SKM-1 (cell line): ENCODE measurements at regions not wholly inside any gene's neighbourhood (a gene's known extent, or its start where the extent isn't known, plus 50 kb on each side); places are given as distances from the start of the nearest gene placed in this dataset.
"Not testable (repeated sequence)": the region's sequence is repeated elsewhere in the genome, so short reads cannot be mapped to it uniquely, and the experiment has no call there.

ENCODE experiments used
- DNase-seq: peaks from one replicate; lab custom pipeline; 2025; ENCODE audit not compliant: unreplicated experiment; lab: John Stamatoyannopoulos, UW

DNA sequence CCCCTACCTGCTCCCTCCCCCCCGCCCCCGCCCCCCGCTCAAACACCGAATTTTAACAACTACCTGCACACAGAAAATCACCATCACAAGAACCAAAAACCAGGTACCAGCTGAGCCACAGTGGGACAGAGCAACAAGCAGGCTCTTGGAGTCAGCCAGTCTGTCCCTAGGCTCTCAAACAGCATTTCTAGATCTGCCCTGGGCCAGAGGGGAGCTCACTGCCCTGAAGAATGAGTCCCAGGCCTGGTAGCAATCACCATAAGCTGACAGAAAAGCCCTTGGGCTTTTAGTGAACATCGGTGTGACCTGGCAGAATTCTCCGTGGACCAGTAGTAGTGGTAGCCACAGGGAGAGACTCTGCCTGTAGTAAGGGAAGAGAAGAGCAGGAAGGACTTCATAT, 58.3 kb downstream of the C11orf87 start:
- no peak for DNase-seq

DNA sequence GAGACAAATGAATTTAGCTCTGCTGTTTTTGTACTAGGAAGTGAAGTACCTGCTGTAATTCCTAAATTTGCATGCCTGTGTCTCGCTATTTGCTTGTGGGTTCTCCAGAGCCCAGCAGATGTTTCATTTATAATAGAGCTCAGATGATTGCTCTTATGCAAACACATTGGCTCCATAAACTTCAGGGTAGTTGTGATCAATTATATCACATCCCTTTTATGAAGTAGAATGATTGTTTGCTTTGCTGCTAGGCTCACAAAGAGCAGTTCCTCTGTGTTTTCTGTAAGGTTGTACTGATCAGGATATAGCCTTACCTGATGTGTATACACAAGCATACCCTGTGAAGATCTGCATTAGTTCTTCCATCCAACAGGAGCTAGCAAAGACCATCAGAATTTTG, 64.1 kb downstream of the C11orf87 start:
- DNase-seq: no peak

DNA sequence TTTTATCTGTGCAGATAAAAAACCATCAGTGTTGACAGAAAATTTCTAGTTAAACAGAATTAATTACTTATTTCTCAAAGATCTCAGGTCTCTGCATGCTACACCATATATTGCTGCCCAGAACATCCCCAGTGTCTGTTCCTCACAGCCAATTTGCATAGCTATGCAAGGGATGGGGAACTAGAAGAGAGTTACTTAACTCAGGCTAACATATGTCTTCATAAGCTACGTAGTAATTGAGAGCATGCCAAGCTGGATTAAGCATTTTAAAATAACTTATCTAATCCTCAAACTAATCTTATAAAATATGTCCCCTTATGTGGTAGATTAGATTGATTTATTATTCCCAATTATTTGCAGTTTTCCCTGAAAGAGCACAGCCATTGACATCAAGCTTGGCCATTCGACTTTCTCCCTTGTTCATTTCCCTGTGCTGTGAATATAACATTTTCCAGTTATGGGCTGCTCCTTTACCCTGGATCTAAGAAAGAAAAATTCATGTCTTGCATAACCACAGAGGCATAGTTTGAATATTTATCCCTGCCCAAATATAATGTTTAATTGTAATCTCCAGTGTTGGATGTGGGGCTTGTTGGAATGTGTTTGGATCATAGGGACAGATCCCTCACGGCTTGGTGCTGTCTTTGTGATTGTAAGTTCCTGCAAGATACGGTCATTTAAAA, 69.1 kb downstream of the C11orf87 start:
- no peak for DNase-seq

DNA sequence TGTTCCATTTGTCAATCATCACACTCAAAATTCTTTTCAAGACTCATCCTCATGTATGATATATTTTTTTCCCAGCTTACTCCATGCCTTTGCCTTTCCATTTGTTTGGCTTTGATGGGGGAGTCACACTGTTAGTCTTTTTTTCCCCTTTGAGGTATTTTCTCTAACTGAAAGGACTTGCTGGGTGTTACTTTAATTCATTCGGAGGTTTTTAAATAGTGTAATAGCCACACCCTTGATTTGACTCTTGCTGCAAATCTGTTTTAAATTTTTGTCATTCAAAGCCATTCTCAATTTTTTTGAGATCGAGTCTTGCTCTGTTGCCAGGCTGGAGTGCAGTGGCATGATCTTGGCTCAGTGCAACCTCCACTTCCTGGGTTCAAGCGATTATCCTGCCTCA, 84.1 kb downstream of the C11orf87 start:
- no peak for DNase-seq

DNA sequence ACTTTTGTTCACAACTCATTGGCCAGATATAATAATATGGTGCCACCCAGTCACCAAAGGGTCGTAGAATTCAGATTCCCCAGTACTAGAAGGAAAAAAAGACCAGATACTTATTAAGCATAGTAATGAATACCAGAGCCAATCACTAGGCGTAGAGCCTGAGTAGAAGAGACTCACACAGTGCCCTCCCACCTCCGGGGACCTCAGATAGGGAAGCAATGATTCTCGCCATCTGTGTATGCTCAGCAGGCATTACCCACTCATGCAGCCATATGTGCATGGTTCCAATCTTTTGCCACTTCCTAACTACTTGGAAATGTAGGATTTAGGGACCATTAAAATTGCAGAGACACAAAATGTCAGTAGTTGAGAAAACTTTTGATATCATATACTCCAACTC, 85.3 kb downstream of the C11orf87 start:
- no peak for DNase-seq

DNA sequence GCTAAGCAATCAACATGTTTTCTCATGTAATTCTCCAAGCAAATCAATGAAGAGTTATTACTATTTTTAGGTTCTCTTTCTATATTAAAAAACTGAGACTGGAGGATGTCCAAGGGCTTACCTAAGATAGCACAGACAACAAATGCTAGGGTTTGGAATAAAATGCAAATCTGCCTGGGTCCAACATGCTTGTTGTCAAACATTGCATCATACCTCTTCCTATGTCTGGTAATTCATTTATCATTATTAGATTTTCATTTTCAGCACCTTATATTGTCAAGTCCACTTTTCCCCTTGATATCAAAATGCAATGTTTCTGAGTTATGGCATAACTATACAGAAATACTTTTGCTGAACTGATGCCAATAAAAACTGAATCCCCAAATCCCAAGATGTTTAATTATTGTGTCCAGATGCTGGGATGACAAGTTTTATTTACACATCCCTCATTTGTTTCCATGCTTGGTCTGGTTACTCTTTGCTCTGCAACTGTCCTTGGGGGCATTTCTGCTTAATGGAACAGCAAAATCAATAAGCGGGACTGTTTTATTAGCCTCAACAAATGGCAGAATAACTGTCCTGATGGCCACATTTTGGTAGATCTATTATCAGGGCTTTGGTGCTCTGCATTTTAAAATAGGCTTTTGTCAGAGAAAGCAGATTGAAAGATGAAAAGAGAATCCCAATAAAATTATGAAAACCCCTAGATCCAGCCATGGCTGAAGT, 86.0 kb downstream of the C11orf87 start:
- no peak for DNase-seq

DNA sequence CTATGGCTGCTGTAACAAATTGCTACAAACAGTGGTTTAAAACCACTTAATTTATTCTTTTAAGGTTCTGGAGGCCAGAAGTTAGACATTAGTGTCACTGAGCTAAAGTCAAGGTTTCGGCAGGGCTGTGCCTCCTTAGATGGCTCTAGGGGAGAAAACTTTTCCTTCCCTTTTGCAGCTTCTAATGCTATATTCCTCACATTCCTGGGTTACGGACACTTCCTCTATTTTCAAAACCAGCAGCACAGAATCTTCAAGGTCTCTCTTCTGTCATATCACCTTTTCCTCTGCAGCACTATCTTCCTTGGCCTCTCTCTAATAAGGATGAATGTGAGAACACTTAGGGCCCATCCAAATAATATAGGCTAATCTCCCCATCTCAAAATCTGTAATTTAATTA, 87.0 kb downstream of the C11orf87 start:
- no peak for DNase-seq

DNA sequence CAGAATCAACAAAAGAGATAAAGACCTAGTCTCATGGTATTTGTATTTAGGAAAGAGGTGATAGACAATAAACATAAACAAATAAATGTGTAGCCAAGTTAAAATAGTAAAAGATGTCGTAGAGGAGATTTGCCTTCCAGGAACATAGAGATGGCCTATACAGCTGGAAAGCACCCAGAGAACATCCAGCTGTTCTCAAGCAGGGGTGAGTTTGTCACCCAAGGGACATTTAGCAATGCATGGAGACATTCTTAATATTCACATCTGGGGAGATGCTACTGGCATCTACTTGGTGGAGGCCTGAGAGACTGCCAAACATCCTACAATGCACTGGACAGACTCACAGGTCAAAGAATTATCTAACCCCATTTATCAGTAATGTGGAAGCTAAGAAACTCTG, 88.3 kb downstream of the C11orf87 start:
- no peak for DNase-seq

DNA sequence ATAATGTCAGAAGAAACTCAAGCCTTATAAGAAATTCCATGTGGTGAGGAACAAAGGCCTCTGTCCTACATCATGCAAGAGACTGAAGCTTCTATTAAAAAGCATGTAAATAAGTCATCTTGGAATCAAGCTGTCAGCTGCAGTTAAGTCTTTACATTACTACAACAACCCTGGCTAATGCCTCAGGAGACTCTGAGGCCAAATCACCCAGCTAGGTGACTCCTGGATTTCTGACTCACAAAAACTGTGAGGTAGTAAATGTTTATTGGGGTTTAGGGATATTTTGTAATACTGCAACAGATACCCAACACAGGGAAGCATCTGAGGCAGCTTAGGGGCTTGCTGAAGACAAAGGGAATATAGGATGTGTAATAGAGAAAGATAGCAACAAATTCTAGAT, 89.6 kb downstream of the C11orf87 start:
- no peak for DNase-seq

DNA sequence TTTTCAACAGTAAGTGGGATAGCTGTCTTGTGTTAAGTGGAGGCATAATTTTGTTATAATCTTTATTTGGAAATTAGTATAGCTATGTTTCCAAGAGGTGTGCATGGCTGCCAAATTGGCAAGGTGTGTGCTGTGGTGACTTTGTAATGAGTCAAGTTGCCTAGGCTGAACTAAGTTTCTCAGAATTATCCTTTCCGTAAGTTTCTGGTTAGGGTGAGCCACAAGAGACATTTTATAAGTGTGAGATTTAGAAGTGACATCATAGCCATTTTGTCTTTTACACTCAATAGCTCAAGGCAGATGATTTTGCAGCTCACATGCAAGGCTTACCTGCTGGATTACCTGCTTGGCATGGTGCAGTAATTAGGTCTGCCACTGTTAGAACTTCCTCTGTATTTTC, 90.3 kb downstream of the C11orf87 start:
- no peak for DNase-seq

DNA sequence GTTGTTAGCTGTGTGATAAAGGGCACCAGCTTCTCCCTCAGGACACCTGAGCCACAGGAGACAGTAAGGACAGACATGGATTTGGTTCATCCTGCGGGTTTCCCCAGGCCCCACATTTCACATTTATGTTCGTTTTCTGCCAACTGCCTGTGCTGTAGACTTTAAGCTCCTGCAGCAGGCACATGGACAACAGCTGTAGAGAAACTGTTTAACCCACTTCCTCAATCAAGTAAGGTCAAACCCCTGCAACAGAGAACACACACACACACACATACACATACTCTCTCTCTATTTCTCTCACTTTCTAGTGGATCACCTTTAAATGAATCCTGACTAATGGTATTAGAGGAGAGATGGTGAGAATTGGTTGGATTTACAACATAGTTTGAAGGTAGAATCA, 90.7 kb downstream of the C11orf87 start:
- peak; percentile 2 for DNase-seq

DNA sequence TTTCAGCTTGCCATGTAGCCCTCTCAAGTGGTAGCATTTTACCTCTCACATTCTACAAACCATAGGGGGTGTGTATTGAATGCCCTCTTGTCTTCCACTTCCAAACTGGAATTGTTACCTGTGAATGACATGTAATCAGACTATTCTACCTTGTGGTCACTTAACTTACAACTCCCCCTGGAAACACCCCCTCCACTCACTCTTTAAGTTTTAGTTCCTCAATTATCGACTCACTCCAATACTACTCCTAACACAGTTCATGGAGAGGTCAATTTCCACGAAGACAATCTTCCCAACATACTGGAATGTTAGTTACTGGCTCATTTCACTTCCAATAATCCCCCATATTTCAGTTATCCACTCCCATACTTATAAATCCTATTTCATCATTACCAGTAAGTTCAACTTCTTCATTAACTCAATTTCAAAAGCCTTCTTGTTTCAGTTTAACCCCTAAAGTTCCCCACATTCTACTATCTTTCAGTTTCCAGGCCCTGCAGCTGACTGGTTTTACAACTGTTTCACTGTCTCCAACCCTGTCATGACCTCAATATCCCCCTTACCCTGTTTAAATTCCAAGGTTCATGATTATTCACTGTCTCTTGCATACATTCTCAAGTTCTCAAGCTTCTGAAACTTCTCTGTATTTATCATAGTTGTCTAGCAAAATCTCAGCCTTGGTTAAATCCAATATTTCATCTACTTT, 92.5 kb downstream of the C11orf87 start:
- no peak for DNase-seq

DNA sequence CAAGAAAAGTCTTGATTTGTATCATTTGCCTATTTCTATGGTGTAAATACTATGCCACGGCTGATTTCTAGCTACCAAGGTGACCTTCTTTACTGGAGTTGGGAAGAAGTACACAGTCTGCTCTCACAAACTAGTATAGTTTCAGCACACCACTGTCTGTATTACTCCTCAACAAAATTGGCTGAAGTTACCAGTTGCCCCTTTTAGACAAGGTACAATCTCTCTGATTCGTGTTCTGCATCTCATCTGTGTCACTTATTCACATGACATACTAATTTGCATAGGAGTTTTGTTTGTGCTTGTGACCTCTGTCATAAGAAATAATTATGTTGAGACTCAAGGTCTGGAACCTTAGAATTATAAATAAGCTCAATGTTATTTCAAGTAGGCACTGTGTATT, 97.3 kb downstream of the C11orf87 start:
- DNase-seq: no peak

DNA sequence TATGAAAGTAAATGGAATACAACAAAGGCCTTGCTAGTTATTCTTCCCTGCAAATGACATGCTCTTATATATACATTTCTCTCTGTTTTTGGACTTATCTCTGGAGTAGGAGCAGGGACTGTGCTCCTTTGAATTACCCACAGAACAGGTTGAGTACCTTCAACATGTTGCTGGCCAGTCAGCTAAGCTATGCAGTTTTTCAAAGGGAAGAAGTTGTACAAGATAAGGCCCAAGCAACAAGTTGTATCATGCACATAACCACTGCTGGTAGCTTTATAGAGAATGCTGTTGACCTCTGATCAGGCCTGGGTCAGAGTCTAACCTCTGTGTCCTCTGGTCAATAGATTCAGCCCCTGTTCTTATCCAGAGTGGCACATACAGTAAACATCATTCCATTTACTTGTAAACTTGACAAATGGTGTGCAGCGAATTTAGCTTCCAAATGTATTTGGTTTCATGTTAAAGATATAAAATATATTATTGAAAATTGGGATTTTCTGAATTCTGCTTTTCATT, 99.6 kb downstream of the C11orf87 start:
- no peak for DNase-seq

DNA sequence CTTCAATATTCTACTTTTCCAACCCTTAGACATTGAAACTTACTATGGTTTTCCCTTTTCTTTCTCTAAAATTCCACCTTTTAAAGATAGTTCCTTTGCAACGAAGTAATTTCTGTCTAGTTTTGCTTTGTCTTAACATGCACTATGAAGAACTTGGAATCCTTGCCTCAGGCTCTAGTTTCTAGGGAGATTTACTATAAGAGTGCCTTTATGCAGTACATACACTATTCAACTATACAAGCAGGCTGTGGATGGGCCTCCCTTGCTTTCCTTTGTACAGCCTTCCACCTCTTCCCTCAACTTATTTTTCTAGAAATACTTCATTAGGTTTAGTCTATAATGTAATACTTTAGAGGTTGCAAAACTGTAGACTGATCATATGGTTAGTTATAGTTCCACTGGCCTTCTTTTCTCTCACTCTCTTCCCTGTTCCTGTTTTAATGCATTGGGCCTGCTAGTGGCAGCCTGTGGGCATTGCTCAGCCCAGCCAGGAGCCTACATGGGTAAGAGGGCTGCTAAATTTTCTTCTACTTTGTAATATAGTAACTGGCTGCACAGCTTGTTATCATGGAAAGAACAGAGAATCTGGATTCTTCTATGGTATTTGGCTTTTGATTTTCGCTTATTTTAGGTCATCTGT, 100.2 kb downstream of the C11orf87 start:
- DNase-seq: no peak

DNA sequence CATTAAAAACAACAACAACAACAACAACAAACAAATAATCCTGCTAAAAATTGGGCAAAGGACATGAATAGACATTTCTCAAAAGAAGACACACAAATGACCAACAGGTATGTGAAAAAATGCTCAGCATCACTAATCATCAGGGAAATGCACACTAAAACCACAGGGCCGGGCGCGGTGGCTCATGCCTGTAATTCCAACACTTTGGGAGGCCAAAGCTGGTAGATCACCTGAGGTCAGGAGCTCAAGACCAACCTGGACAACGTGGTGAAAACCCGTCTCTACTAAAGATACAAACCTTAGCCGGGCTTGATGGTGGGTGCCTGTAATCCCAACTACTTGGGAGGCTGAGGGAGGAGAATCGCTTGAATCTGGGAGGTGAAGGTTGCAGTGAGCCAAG, 103.6 kb downstream of the C11orf87 start:
- DNase-seq: not testable (repeated sequence)

DNA sequence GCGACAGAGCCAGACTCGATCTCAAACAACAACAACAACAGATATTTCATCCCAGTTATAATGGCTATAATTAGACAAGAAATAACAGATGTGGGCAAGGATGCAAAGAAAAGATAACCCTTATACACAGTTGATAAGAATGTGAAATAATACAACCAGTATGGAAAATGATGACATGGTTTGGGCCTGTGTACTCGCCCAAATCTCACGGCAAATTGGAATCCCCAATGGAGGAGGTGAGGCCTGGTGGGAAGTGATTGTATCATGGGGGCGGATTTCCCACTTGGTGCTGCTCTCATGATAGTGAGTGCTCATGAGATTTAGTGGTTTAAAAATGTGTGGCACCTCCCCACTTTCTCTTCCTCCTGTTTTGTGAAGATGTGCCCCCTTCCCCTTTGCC, 104.1 kb downstream of the C11orf87 start:
- DNase-seq: no peak

DNA sequence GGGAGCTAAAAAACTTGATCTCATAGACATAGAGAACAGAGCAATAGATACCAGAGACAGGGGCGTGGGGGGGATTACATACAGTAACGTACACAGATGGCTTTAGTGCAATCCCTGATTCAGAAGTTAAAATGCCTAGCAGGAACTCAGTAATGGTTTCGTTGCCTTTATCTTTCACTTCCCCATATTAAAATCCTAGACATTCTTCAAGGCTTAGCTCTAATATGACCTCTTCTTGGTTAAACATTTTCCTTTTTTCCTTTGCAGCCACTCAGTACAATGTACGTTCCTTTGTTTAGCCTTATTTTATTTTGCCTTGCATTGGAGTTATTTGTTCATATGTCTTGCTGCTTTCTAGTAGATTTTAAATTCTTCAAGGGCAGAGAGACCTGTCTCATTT, 104.9 kb downstream of the C11orf87 start:
- DNase-seq: no peak

DNA sequence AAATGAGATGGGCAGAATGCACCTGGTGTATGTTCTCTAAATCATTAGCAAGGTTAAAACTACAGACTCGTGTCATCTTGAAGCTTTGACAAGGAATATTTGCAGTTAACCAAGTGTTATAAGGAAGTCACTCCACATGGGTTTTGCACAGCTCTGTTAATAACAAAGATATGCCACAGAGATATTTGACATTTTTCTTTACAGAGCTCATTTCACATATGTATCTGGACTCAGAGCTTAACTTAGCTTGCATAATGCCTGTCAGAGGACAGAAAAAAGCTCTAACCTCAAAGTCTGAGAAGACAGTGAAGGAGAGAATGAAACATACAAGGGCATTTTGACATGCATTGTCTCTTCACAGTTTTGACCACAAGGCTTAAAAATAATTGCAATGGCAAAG, 105.5 kb downstream of the C11orf87 start:
- no peak for DNase-seq

DNA sequence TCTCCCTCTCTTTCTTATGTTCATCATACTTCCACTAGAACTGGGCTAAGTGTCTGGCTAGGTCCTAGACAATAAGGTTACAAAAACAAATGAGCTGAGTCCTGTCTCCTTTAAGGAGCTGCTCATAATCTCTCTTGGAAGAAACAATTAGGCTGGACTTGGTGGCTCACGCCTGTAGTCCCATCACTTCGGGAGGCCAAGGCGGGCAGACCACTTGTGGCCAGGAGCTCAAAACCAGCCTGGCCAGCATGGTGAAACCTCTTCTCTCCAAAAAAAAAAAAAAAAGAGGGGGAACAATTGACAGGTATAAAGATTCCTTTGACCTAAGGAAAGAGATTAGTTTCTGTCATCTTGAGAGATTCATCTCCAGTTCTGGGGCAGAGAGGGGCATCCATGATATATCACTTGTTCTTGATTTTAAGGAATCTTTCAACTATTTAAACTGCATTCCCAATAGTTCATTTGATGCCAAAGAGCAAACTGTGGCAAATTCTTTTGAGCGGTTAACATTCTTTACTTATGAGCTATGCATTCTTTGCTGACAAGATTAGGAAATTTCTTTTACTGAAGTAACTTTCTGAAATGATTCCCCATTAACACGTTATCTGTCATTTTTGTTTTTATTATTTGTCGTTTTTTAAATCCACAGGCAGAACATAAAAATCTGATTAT, 125.5 kb downstream of the C11orf87 start:
- no peak for DNase-seq

DNA sequence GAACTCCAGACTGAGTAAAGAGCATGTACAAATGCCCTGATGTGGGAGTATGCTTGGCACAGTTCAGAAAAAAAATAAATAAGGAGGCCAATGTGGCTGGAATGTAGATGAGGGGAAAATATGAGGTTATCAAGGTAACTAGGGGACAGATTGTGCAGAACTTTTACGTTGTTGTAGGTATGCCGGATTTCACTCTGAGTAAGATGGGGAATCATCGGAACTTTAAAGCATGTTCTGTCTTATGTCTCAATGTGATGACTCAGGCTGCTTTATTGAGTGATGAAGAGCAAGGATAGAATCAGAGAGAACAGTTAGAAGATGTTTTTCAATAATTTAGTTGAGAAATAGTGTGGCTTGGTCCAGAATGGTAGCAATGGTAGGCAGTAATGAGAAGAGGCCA, 130.4 kb downstream of the C11orf87 start:
- no peak for DNase-seq
